ENCODE measurements at regions not wholly inside any gene's neighbourhood (a gene's known extent, or its start where the extent isn't known, plus 50 kb on each side); places are given as distances from the start of the nearest gene placed in this dataset.
A peak's percentile ranks its signal among the peaks of the same experiment; 100 is the strongest.

- no peak overlapping the region for H2BK20ac ChIP-seq (ENCODE audit: low read depth, low read length)
- no peak overlapping the region for H4K91ac ChIP-seq (ENCODE audit: insufficient read depth, low read depth, low read length)
- H3K4me3 ChIP-seq (ENCODE audit: insufficient read depth, low read depth, low read length): no peak overlapping the region
- no peaks in the 10 kb centered on the region for H3K27me3 ChIP-seq (ENCODE audit: control insufficient read depth, insufficient read depth, low read length)
- H2BK120ac ChIP-seq (ENCODE audit: low read depth, low read length): no peak overlapping the region
- no peak overlapping the region for H3K56ac ChIP-seq (ENCODE audit: extremely low read depth, insufficient read depth, low read length)
- intact Hi-C loops (cut with micrococcal nuclease): no loop called here
- no peak overlapping the region for H2AFZ ChIP-seq (replicated peaks; ENCODE audit: low read length, poor library complexity)
- no peaks in the 10 kb centered on the region for H4K20me1 ChIP-seq (ENCODE audit: insufficient read depth, low read length)
- DNase-seq (no peak), ATAC-seq (ENCODE audit: low read depth) (no peak)
- dilution Hi-C loops (cut with HindIII; ENCODE audit: low sequenced_read_pairs, unreplicated experiment): no loop called here
- H3K9me3 ChIP-seq (ENCODE audit: control insufficient read depth, insufficient read depth, low read length): no peaks in the 10 kb centered on the region
- H3K36me3 ChIP-seq (ENCODE audit: control insufficient read depth, insufficient read depth, low read length): no peaks in the 10 kb centered on the region; the same call in 1 of the 2 replicates
- H3K18ac ChIP-seq (ENCODE audit: low read depth, low read length): no peak overlapping the region
- no peak overlapping the region for H3K14ac ChIP-seq (replicated peaks; ENCODE audit: low read depth, low read length)
- no peak overlapping the region for H2BK15ac ChIP-seq (ENCODE audit: low read depth, low read length)
- H3K9me1 ChIP-seq (ENCODE audit: insufficient read depth, low read length): no peaks in the 10 kb centered on the region
- no peak overlapping the region for H3K23ac ChIP-seq (ENCODE audit: low read depth, low read length)
- BruUV-seq (replicated peaks): no TSS peak
- H3K9ac ChIP-seq (ENCODE audit: low read depth, low read length): no peak overlapping the region
- no peak overlapping the region for H4K5ac ChIP-seq (ENCODE audit: low read depth, low read length)
- no peak overlapping the region for H2BK5ac ChIP-seq (ENCODE audit: low read depth, low read length, poor library complexity, severe bottlenecking)
- H3K4me2 ChIP-seq (ENCODE audit: low read depth, low read length): no peak overlapping the region
- WGBS, 2 experiments (ENCODE audit: extremely low coverage in 2 of 2, insufficient read length in 1 of 2): no CpG with 5 or more reads among the region's 4 CpGs
- H2AK9ac ChIP-seq (replicated peaks; ENCODE audit: low read depth, low read length, poor library complexity): no peak overlapping the region
- in situ Hi-C loops (cut with MboI; ENCODE audit: low sequenced_read_pairs): no loop called here
- no peak overlapping the region for H3K4ac ChIP-seq (ENCODE audit: low read depth, low read length)
- H3K4me1 ChIP-seq (ENCODE audit: control insufficient read depth, insufficient read depth, low read length): no peaks in the 10 kb centered on the region
- ChIA-PET CTCF (no interaction called here), POLR2A (ENCODE audit: unreplicated experiment) (no interaction called here)
- TF ChIP-seq NFE2L2 (IDR thresholded peaks at IDR 0.05; ENCODE audit: low read depth, low read length): no peak
- TF ChIP-seq FOS (IDR thresholded peaks at IDR 0.05; ENCODE audit: low read depth, low read length): 0 out of 2 replicates have a peak, but pooled peaks have one; percentile 19
- H3K79me1 ChIP-seq (ENCODE audit: low read depth in 1 of 2, low read length in 2 of 2): no peaks in the 10 kb centered on the region
- no peak overlapping the region for H3K27ac ChIP-seq (ENCODE audit: insufficient read depth, low read length)
- no peak overlapping the region for H4K8ac ChIP-seq (ENCODE audit: low read depth in 2 of 2, low read length in 2 of 2)
- H2AK5ac ChIP-seq (ENCODE audit: low read depth, low read length): no peak overlapping the region
Observed at GRCh38 chr6:23246896-23247295, 677.5 kb downstream of the HDGFL1 start.
